Natural killer cell treated with Interleukin-12 subunit alpha and Interleukin-12 subunit beta and Interleukin-15 and Interleukin-18, amount 100 ng/mL, for 72 hours (primary cell): ENCODE measurements at regions not wholly inside any gene's neighbourhood (a gene's known extent, or its start where the extent isn't known, plus 50 kb on each side); places are given as distances from the start of the nearest gene placed in this dataset.

ENCODE experiments used
- ATAC-seq, 2 donors: fragments of 150-1000 bp; cut with Tn5 transposase in 1 of 2; sonication (Bioruptor Pico), chemical (Tn5 transposase) in 1 of 2; 2 replicates each; pipeline ENCODE4 v1.10.0; 2021
- DNase-seq: peaks from one replicate; pipeline ENCODE4 v3.0.0; 2022; ENCODE audit warnings: low spot score
- H3K27ac Mint-ChIP-seq, 2 donors: 1 replicate in 1 of 2; 2 replicates in 1 of 2; pipeline ENCODE4 v1.8.0; 2022; ENCODE audit warnings: mixed read lengths in 2 of 2, mild to moderate bottlenecking in 1 of 2, moderate library complexity in 1 of 2
- H3K27me3 Mint-ChIP-seq, 2 donors: 1 replicate in 1 of 2; 2 replicates in 1 of 2; pipeline ENCODE4 v1.8.0; 2022; ENCODE audit warnings: mixed read lengths in 2 of 2
- H3K36me3 Mint-ChIP-seq: one replicate; pipeline ENCODE4 v1.8.0; 2022; ENCODE audit warnings: mixed read lengths
- H3K4me1 Mint-ChIP-seq, 2 donors: 1 replicate in 1 of 2; 2 replicates in 1 of 2; pipeline ENCODE4 v1.8.0; 2022; ENCODE audit warnings: low read depth in 2 of 2, mixed read lengths in 2 of 2, mild to moderate bottlenecking in 1 of 2
- H3K4me3 Mint-ChIP-seq: one replicate; pipeline ENCODE4 v1.8.0; 2022; ENCODE audit warnings: mixed read lengths
- H3K9me3 Mint-ChIP-seq: 2 replicates; pipeline ENCODE4 v1.8.0; 2022; ENCODE audit warnings: mixed read lengths

DNA sequence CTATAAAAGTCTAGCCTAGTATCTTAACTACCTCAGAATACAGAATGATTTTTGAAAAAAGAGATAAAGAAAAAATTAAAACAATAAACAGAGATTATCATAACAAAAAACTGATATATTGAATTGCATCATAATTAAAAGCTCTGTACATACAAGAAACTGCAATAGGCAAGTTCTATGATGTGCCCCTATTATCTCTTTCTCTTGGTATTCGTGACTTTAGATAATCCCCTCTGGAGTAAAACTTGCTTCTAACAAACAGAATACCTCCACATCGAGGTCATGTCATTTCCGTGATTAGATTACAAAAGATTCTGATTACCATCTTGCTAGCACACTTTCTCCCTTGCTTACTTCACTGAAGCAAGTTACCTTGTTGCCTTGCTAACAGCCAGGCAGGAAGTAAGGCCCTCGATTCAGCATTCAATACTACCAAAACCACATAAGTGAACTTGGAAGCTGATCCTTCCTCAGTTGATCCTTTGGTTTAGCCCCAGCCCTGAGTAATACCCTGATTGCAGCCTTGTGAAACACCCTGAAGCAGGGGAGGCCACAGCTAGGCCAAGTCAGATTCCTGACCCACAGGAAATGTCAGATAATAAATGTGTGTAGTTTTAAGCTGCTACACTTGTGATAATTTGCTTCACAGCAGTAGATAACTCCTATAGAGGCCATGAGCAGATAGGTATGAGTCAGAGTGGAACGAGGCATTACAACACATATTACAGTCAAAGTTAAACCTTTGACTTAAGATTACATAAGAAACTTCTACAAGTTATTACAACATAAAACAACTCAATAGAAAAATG lies 53.7 kb upstream of the TMX4 start:
- DNase-seq = no peak

DNA sequence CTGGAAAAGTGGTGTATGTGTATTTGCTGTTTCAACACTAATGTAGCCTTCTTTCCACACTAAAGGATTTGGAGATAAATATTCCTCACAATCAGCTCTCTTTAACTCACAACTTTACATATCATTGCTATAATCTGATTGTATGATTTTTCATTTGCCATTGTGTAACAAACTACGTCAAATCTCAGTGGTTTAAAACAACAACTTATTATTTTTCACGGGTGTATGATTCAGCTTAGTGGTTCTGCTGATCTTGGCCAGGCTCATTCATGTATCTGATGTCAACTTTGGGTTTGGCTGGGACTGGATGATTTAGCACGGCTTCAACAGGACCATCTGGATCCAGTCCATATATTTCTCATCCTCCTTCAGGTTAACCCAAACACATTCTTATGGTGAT lies 55.4 kb upstream of the TMX4 start:
- Mint-ChIP-seq H3K27me3 (no peaks in the 10 kb centered on the region), H3K27ac (no peak overlapping the region), H3K4me3 (no peak overlapping the region), H3K4me1 (peaks cover 7 to 10% of the 10 kb centered on the region in 2 donors), H3K36me3 (no peaks in the 10 kb centered on the region), H3K9me3 (no peaks in the 10 kb centered on the region)
- DNase-seq = no peak
- ATAC-seq = no peak

More for the DNA sequence above, 53.7 kb upstream of the TMX4 start:
- Mint-ChIP-seq H3K27ac (peak overlapping the region; percentile 77 to 80), H3K9me3 (no peaks in the 10 kb centered on the region), H3K4me3 (peak overlapping the region; percentile 38), H3K4me1 (peaks cover 7 to 10% of the 10 kb centered on the region in 2 donors), H3K27me3 (peaks cover 0 to 2% of the 10 kb centered on the region in 2 donors), H3K36me3 (no peaks in the 10 kb centered on the region)
- ATAC-seq = peak; percentile 93

DNA sequence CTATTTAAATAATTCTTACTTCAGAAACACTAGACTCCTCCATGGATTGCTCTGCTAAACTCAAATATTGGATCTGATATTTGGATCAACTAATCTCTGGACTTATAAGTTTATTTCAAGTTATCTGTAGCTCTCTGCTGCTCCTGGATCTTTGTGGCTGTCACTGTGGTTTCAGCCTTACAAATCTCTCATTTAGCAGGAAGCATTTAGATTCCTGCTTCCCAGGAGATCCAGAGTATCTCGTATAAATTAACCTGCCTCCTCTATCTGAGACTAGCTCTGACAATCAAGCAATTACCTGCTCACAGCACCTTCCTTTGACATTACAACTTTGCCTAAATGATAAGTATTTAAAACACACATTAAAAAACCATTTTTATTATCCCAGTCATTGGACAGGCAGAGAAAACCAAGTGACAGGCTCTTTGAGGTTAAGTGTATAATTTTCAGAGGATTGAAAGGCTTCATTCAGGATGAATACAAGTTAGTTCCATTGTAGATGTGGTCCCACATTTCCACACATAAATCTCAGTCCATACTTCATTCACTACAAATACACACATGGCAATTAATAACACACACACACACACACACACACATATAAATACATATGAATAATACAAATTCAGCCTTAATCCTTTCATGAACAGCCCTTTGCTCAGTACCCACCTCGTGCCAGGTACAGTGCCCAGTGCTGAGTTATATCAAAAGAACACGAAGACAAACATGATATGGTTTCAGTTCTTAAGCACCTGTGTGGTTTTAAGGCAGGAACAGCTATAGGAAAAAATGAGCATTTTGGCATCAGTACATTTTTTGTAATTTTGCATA lies 55.5 kb upstream of the PLCB1 start:
- Mint-ChIP-seq H3K27ac (no peak overlapping the region), H3K4me1 (peaks cover 7 to 10% of the 10 kb centered on the region in 2 donors), H3K36me3 (no peaks in the 10 kb centered on the region), H3K27me3 (peaks cover 0 to 2% of the 10 kb centered on the region in 2 donors), H3K4me3 (no peak overlapping the region), H3K9me3 (no peaks in the 10 kb centered on the region)
- ATAC-seq (no peak), DNase-seq (no peak)

DNA sequence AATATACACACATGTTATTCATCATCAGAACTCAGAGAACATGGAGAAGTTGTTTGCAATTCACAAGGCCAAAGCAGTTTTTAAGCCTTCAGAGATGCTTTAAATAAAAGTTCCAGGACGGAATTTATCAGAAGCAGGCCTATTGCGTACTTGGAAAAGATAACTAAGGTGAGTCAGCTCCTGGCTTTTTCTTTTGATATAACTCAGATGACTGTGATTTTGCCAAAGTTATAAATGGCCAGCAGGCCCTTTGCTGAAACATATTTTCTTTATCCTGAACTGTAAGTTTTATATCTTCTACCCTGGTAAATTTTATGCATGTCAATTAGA lies 55.0 kb upstream of the PLCB1 start:
- no peak for DNase-seq
- Mint-ChIP-seq H3K4me1 (peaks cover 7 to 10% of the 10 kb centered on the region in 2 donors), H3K27me3 (peaks cover 4 to 5% of the 10 kb centered on the region in 2 donors), H3K36me3 (no peaks in the 10 kb centered on the region), H3K9me3 (no peaks in the 10 kb centered on the region), H3K4me3 (no peak overlapping the region), H3K27ac (no peak overlapping the region)
- ATAC-seq = no peak

- ATAC-seq (no peak), DNase-seq (no peak)
- Mint-ChIP-seq H3K36me3 (no peaks in the 10 kb centered on the region), H3K4me1 (peaks cover 2 to 4% of the 10 kb centered on the region in 2 donors), H3K27me3 (peaks cover 8 to 13% of the 10 kb centered on the region in 2 donors), H3K4me3 (no peak overlapping the region), H3K27ac (no peak overlapping the region), H3K9me3 (no peaks in the 10 kb centered on the region)
Measured at GRCh38 chr20:8078528-8078914, 53.5 kb upstream of the PLCB1 start.

- Mint-ChIP-seq H3K36me3 (no peaks in the 10 kb centered on the region), H3K4me3 (no peak overlapping the region), H3K27ac (no peak overlapping the region), H3K27me3 (peaks cover 9 to 16% of the 10 kb centered on the region in 2 donors), H3K4me1 (no peaks in the 10 kb centered on the region), H3K9me3 (no peaks in the 10 kb centered on the region)
- DNase-seq (no peak), ATAC-seq (no peak)
Measured at GRCh38 chr20:8079976-8080375, 52.1 kb upstream of the PLCB1 start.

DNA sequence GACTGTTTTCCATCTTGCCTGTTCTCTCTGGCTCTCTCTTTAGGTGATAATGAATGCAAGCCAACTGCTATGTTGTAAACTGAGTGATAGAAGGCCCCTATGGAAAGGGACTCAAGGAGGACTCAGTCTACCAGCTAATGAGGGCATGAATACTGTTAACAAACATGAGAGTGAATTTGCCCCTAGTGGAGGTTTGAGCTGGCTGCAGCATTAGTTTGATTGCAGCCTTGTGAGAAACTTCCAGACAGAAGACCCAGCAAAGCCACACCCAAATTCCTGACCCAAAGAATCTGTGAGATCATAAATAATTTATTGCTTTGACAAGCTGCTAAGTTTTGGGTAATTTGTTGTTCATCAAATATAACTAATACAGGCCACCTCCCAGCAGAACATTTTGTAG lies 50.0 kb upstream of the PLCB1 start:
- DNase-seq (no peak), ATAC-seq (no peak)
- Mint-ChIP-seq H3K4me1 (no peaks in the 10 kb centered on the region), H3K36me3 (no peaks in the 10 kb centered on the region), H3K27ac (no peak overlapping the region), H3K27me3 (peaks cover 17 to 29% of the 10 kb centered on the region in 2 donors), H3K4me3 (no peak overlapping the region), H3K9me3 (no peaks in the 10 kb centered on the region)
